HepG2 (cell line): ENCODE measurements at regions not wholly inside any gene's neighbourhood (a gene's known extent, or its start where the extent isn't known, plus 50 kb on each side); places are given as distances from the start of the nearest gene placed in this dataset.
A peak's percentile ranks its signal among the peaks of the same experiment; 100 is the strongest.

Experiments
- CCAR2 ChIP-seq: fragments of 200-400 bp; formaldehyde crosslinking; optimal IDR thresholded peaks from 2 replicates; pipeline ENCODE3; 2018; ENCODE audit warnings: low read depth, mild to moderate bottlenecking, low read length, moderate library complexity
- CHCHD3 ChIP-seq: sonication (generic); formaldehyde crosslinking; IDR thresholded peaks from 2 replicates; pipeline ENCODE4 v1.8.0; 2022; ENCODE audit warnings: mild to moderate bottlenecking, missing genetic modification reagents, moderate library complexity
- FOXA3 ChIP-seq: IDR thresholded peaks from 2 replicates; pipeline ENCODE4 v1.6.1; 2016; ENCODE audit warnings: missing genetic modification reagents, missing compliant biosample characterization
- FOXK1 ChIP-seq: sonication (generic); formaldehyde crosslinking; IDR thresholded peaks from 2 replicates; pipeline ENCODE4 v1.4.0; 2020; ENCODE audit warnings: low read depth, missing genetic modification reagents, borderline replicate concordance
- FOXO1 ChIP-seq: sonication (generic); formaldehyde crosslinking; IDR thresholded peaks from 2 replicates; pipeline ENCODE4 v1.4.0; 2020; ENCODE audit warnings: missing genetic modification reagents
- GPBP1L1 ChIP-seq: sonication (generic); formaldehyde crosslinking; IDR thresholded peaks from 2 replicates; pipeline ENCODE4 v1.5.0; 2020; ENCODE audit warnings: mild to moderate bottlenecking, missing genetic modification reagents
- GTF2F1 ChIP-seq: fragments of 150-350 bp; IDR thresholded peaks from 2 replicates; pipeline ENCODE4 v1.6.1; 2014; ENCODE audit warnings: low read length
- HMG20A ChIP-seq: IDR thresholded peaks from 2 replicates; pipeline ENCODE4 v1.6.1; 2016; ENCODE audit warnings: borderline replicate concordance
- ISL2 ChIP-seq: sonication (generic); formaldehyde crosslinking; IDR thresholded peaks from 2 replicates; pipeline ENCODE4 v1.5.0; 2020; ENCODE audit warnings: missing genetic modification reagents
- KDM2A ChIP-seq: sonication (generic); formaldehyde crosslinking; IDR thresholded peaks from 2 replicates; pipeline ENCODE4 v1.4.0; 2020; ENCODE audit warnings: low read depth, missing genetic modification reagents, borderline replicate concordance
- MNT ChIP-seq: fragments of 450-650 bp; IDR thresholded peaks from 2 replicates; pipeline ENCODE4 v1.6.1; 2016
- NKX3-1 ChIP-seq: sonication (generic); formaldehyde crosslinking; IDR thresholded peaks from 2 replicates; pipeline ENCODE4 v1.5.0; 2020; ENCODE audit warnings: missing genetic modification reagents
- NR2F6 ChIP-seq, 2 experiments: IDR thresholded peaks; 2 replicates each; pipeline ENCODE4 v1.6.1; 2016; ENCODE audit warnings: antibody characterized with exemption in 1 of 2, mild to moderate bottlenecking in 1 of 2
- PHF8 ChIP-seq: sonication (generic); formaldehyde crosslinking; IDR thresholded peaks from 2 replicates; pipeline ENCODE4 v1.5.0; 2020; ENCODE audit warnings: missing genetic modification reagents
- POLR2A ChIP-seq, 2 experiments: IDR thresholded peaks; 2 replicates each; pipeline ENCODE4 v1.6.1; 2011; ENCODE audit warnings: low read depth in 2 of 2, low read length in 2 of 2, mild to moderate bottlenecking in 1 of 2, moderate library complexity in 1 of 2; ENCODE audit not compliant: insufficient read depth in 1 of 2
- RELA ChIP-seq: sonication (generic); formaldehyde crosslinking; IDR thresholded peaks from 2 replicates; pipeline ENCODE4 v1.4.0; 2020; ENCODE audit warnings: missing genetic modification reagents
- SIN3B ChIP-seq: fragments of 150-350 bp; IDR thresholded peaks from 2 replicates; pipeline ENCODE4 v1.6.1; 2014; ENCODE audit warnings: low read length
- SRSF9 ChIP-seq: fragments of 200-400 bp; formaldehyde crosslinking; IDR thresholded peaks from 2 replicates; pipeline ENCODE4 v1.6.1; 2018; ENCODE audit warnings: borderline replicate concordance, mild to moderate bottlenecking, low read depth, low read length; ENCODE audit not compliant: insufficient read depth, poor library complexity, severe bottlenecking
- ZBTB20 ChIP-seq: sonication (generic); formaldehyde crosslinking; IDR thresholded peaks from 2 replicates; pipeline ENCODE4 v1.8.1; 2023; ENCODE audit warnings: missing genetic modification reagents, low read depth, mild to moderate bottlenecking, borderline replicate concordance
- ZFP36L1 ChIP-seq: sonication (generic); formaldehyde crosslinking; IDR thresholded peaks from 2 replicates; pipeline ENCODE4 v1.8.0; 2022; ENCODE audit warnings: mild to moderate bottlenecking, missing genetic modification reagents, moderate library complexity
- ZNF143 ChIP-seq: sonication (generic); formaldehyde crosslinking; IDR thresholded peaks from 2 replicates; pipeline ENCODE4 v1.4.0; 2020; ENCODE audit warnings: missing genetic modification reagents
- ZNF280D ChIP-seq: sonication (generic); formaldehyde crosslinking; IDR thresholded peaks from 2 replicates; pipeline ENCODE4 v1.5.1; 2020; ENCODE audit warnings: mild to moderate bottlenecking, missing genetic modification reagents
- ZNF33A ChIP-seq: sonication (generic); formaldehyde crosslinking; IDR thresholded peaks from 2 replicates; pipeline ENCODE4 v1.5.1; 2020; ENCODE audit warnings: missing genetic modification reagents, mild to moderate bottlenecking, moderate library complexity, borderline replicate concordance
- ZNF746 ChIP-seq: sonication (generic); formaldehyde crosslinking; IDR thresholded peaks from 2 replicates; pipeline ENCODE4 v1.8.0; 2022; ENCODE audit warnings: mild to moderate bottlenecking, missing genetic modification reagents
- TF ChIP-seq, protein P1 (sequence below): sonication (generic); formaldehyde crosslinking; IDR thresholded peaks from 2 replicates; pipeline ENCODE4 v1.4.0; 2020; ENCODE audit warnings: missing genetic modification reagents; ENCODE audit errors: not compliant biosample characterization

GRCh38 chr2:62578803-62579640 lies 73.0 kb upstream of the TMEM17 start (continued):
- TF ChIP-seq GTF2F1 (no peak), ZNF33A (CRISPR knock-in tag) (no peak), POLR2A (IDR thresholded peaks at IDR 0.05; ENCODE audit: insufficient read depth in 1 of 2, low read depth in 2 of 2, low read length in 2 of 2) (no peak), CHCHD3 (no peak), CCAR2 (no peak), SIN3B (no peak), PHF8 (CRISPR knock-in tag) (no peak), SRSF9 (no peak), NKX3-1 (CRISPR knock-in tag) (no peak), ZBTB20 (CRISPR knock-in tag) (no peak), RELA (CRISPR knock-in tag) (no peak), ZFP36L1 (CRISPR knock-in tag) (no peak), HMG20A (CRISPR knock-in tag) (peak; percentile 65), KDM2A (0 out of 2 replicates have a peak, but pooled peaks have one; percentile 38), ZNF746 (no peak), ZNF280D (CRISPR knock-in tag) (no peak), NR2F6 (IDR thresholded peaks at IDR 0.05) (no peak), NR2F6 (CRISPR knock-in tag; IDR thresholded peaks at IDR 0.05) (no peak), FOXO1 (CRISPR knock-in tag) (no peak), ZNF143 (CRISPR knock-in tag) (0 out of 2 replicates have a peak, but pooled peaks have one; percentile 20), GPBP1L1 (CRISPR knock-in tag) (no peak), ISL2 (CRISPR knock-in tag) (0 out of 2 replicates have a peak, but pooled peaks have one; percentile 35), FOXA3 (CRISPR knock-in tag) (peak; percentile 84), FOXK1 (peak; percentile 23; the same call in 1 of the 2 replicates), MNT (no peak)
- TF ChIP-seq, protein P1, sequence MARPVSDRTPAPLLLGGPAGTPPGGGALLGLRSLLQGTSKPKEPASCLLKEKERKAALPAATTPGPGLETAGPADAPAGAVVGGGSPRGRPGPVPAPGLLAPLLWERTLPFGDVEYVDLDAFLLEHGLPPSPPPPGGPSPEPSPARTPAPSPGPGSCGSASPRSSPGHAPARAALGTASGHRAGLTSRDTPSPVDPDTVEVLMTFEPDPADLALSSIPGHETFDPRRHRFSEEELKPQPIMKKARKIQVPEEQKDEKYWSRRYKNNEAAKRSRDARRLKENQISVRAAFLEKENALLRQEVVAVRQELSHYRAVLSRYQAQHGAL (CRISPR knock-in tag) = no peak
